ENCODE measurements at regions not wholly inside any gene's neighbourhood (a gene's known extent, or its start where the extent isn't known, plus 50 kb on each side); places are given as distances from the start of the nearest gene placed in this dataset.

GRCh38 chr6:19999319-20000191, 162.4 kb downstream of the ID4 start:
- TF ChIP-seq FOXP2 (optimal IDR thresholded peaks at IDR 0.05; ENCODE audit: borderline replicate concordance, extremely low read depth, extremely low read length, insufficient read depth) (no peak), POLR2AphosphoS5 (IDR thresholded peaks at IDR 0.05; ENCODE audit: low read depth, low read length) (no peak)

All from PFSK-1 (cell line).